ENCODE measurements at regions not wholly inside any gene's neighbourhood (a gene's known extent, or its start where the extent isn't known, plus 50 kb on each side); places are given as distances from the start of the nearest gene placed in this dataset.

DNA sequence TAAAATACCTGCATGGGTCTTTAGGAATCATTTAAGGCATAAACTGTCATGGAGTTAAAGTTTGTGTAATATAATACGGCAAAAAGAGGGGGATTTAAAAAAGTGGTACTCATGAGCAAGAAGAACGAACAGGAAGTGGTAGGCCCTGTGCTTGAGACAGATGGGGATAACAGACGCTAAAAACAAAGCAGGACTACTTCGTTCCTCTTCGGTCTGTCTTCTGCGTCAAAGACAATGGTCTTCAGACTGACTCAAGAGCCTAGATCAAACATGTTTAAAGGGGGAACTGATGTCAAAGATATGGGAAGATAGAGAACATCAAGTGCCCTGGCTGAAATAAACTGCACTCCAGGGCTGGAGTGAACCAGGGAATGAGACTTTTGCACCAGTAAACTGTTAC lies 59.8 kb upstream of the RFX3 start:
- DNase-seq = no peak
- TF ChIP-seq, protein P1, sequence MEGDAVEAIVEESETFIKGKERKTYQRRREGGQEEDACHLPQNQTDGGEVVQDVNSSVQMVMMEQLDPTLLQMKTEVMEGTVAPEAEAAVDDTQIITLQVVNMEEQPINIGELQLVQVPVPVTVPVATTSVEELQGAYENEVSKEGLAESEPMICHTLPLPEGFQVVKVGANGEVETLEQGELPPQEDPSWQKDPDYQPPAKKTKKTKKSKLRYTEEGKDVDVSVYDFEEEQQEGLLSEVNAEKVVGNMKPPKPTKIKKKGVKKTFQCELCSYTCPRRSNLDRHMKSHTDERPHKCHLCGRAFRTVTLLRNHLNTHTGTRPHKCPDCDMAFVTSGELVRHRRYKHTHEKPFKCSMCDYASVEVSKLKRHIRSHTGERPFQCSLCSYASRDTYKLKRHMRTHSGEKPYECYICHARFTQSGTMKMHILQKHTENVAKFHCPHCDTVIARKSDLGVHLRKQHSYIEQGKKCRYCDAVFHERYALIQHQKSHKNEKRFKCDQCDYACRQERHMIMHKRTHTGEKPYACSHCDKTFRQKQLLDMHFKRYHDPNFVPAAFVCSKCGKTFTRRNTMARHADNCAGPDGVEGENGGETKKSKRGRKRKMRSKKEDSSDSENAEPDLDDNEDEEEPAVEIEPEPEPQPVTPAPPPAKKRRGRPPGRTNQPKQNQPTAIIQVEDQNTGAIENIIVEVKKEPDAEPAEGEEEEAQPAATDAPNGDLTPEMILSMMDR (conservative IDR thresholded peaks at IDR 0.05; ENCODE audit: low read depth, low read length) = no peak
- no peak for TF ChIP-seq EZH2phosphoT487 (IDR thresholded peaks at IDR 0.05; ENCODE audit: borderline replicate concordance, low read length)
- Histone ChIP-seq H3K9me2 (replicated peaks; ENCODE audit: low read length) (no peaks in the 10 kb centered on the region), H3K27ac (ENCODE audit: low read length) (no peak overlapping the region), H3K4me3 (ENCODE audit: low read length) (no peak overlapping the region), H4K20me1 (ENCODE audit: low read length) (no peaks in the 10 kb centered on the region), H3K9me3 (ENCODE audit: low read length) (no peaks in the 10 kb centered on the region), H3F3A (ENCODE audit: low read length, unreplicated experiment) (no peaks in the 10 kb centered on the region), H3K4me1 (ENCODE audit: insufficient read depth, low read length) (no peaks in the 10 kb centered on the region), H3K27me3 (ENCODE audit: low read length) (no peaks in the 10 kb centered on the region), H3K4me2 (ENCODE audit: low read length) (no peak overlapping the region), H2AFZ (ENCODE audit: low read length) (no peak overlapping the region), H3K36me3 (ENCODE audit: low read depth, low read length) (no peaks in the 10 kb centered on the region), H3K9ac (ENCODE audit: low read length) (no peak overlapping the region), H3K79me2 (ENCODE audit: low read length) (no peaks in the 10 kb centered on the region)
- no TSS peak for BruUV-seq (replicated peaks)
- no peak for ATAC-seq
- ChIA-PET POLR2A (ENCODE audit: unreplicated experiment) (no interaction called here), CTCF (no interaction called here)
- intact Hi-C loops (cut with micrococcal nuclease) = no loop called here

DNA sequence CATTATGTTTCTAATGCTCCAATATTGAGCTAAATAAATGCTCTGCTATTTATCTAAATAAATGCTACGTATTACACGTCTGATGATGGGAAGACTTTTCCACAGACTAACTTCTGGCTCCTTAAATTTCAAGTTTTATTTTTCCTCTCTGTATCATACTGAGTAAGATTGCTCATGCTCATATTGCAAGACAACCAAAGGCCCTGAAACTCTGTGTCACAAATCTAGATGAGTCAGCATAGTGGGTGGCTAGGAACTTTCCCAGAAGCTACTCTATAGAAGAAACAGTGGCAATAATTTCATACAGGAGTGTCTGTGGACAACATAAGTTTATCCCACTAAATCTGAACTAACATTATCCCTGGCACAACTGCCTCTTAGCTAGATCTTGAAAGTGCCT lies 53.0 kb upstream of the RFX3 start:
- H3K9me2 ChIP-seq (replicated peaks; ENCODE audit: low read length) = no peaks in the 10 kb centered on the region
- ATAC-seq = peak; percentile 61
- H2AFZ ChIP-seq (ENCODE audit: low read length) = no peak overlapping the region
- ChIA-PET CTCF (no interaction called here), POLR2A (ENCODE audit: unreplicated experiment) (no interaction called here)
- H3K4me2 ChIP-seq (ENCODE audit: low read length) = no peak overlapping the region
- H3K27ac ChIP-seq (ENCODE audit: low read length) = no peak overlapping the region
- H3K4me3 ChIP-seq (ENCODE audit: low read length) = no peak overlapping the region
- BruUV-seq (replicated peaks) = no TSS peak
- peak; percentile 57 for DNase-seq
- H3K79me2 ChIP-seq (ENCODE audit: low read length) = no peaks in the 10 kb centered on the region
- H3F3A ChIP-seq (ENCODE audit: low read length, unreplicated experiment) = no peaks in the 10 kb centered on the region
- H3K4me1 ChIP-seq (ENCODE audit: insufficient read depth, low read length) = peaks cover 6% of the 10 kb centered on the region; the same call in 1 of the 2 replicates
- TF ChIP-seq EZH2phosphoT487 (IDR thresholded peaks at IDR 0.05; ENCODE audit: borderline replicate concordance, low read length) (no peak), EZH2 (IDR thresholded peaks at IDR 0.05; ENCODE audit: low read length, unreplicated experiment) (no peak)
- TF ChIP-seq, protein P1 (conservative IDR thresholded peaks at IDR 0.05; ENCODE audit: low read depth, low read length) = no peak
- H4K20me1 ChIP-seq (ENCODE audit: low read length) = no peaks in the 10 kb centered on the region
- no peaks in the 10 kb centered on the region for H3K27me3 ChIP-seq (ENCODE audit: low read length)
- intact Hi-C loops (cut with micrococcal nuclease) = no loop called here
- no peak overlapping the region for H3K9ac ChIP-seq (ENCODE audit: low read length)
- no peaks in the 10 kb centered on the region for H3K9me3 ChIP-seq (ENCODE audit: low read length)
- no peaks in the 10 kb centered on the region for H3K36me3 ChIP-seq (ENCODE audit: low read depth, low read length)

DNA sequence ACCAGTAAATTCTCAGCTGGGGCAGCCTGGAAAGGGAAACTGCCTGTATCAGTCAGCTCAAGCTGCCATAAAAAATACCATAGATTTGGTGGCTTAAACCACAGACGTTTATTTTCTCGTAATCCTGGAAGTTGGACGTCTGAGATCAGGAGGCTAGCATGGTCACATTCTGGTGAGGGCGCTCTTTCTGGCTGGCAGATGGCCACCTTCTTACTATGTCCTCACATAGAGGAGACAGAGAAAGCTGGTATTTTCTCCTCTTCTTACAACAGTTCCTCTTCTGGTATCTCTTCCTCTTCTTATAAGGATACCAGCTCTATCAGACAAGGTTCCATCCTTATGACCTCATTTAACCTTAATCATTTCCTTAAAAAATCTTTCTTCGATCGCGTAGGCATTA lies 50.5 kb upstream of the RFX3 start:
- Histone ChIP-seq H3K9ac (ENCODE audit: low read length) (no peak overlapping the region), H3K9me3 (ENCODE audit: low read length) (no peaks in the 10 kb centered on the region), H4K20me1 (ENCODE audit: low read length) (no peaks in the 10 kb centered on the region), H2AFZ (ENCODE audit: low read length) (no peak overlapping the region), H3K27ac (ENCODE audit: low read length) (no peak overlapping the region), H3K4me2 (ENCODE audit: low read length) (no peak overlapping the region), H3K36me3 (ENCODE audit: low read depth, low read length) (no peaks in the 10 kb centered on the region), H3K9me2 (replicated peaks; ENCODE audit: low read length) (no peaks in the 10 kb centered on the region), H3F3A (ENCODE audit: low read length, unreplicated experiment) (no peaks in the 10 kb centered on the region), H3K27me3 (ENCODE audit: low read length) (no peaks in the 10 kb centered on the region), H3K79me2 (ENCODE audit: low read length) (no peaks in the 10 kb centered on the region), H3K4me1 (ENCODE audit: insufficient read depth, low read length) (peaks cover 6% of the 10 kb centered on the region; the same call in 1 of the 2 replicates), H3K4me3 (ENCODE audit: low read length) (no peak overlapping the region)
- no TSS peak for BruUV-seq (replicated peaks)
- ATAC-seq = no peak
- intact Hi-C loops (cut with micrococcal nuclease) = no loop called here
- ChIA-PET POLR2A (ENCODE audit: unreplicated experiment) (no interaction called here), CTCF (no interaction called here)
- TF ChIP-seq, protein P1 (conservative IDR thresholded peaks at IDR 0.05; ENCODE audit: low read depth, low read length) = no peak
- no peak for TF ChIP-seq EZH2 (IDR thresholded peaks at IDR 0.05; ENCODE audit: low read length, unreplicated experiment)
- no peak for TF ChIP-seq EZH2phosphoT487 (IDR thresholded peaks at IDR 0.05; ENCODE audit: borderline replicate concordance, low read length)
- no peak for DNase-seq

All from PC-3 (cell line).